HCT116 (cell line): ENCODE measurements at regions not wholly inside any gene's neighbourhood (a gene's known extent, or its start where the extent isn't known, plus 50 kb on each side); places are given as distances from the start of the nearest gene placed in this dataset.

Experiments used
- ATAC-seq: fragments of 200-7000 bp; cut with Tn5 transposase; 2 replicates; pipeline ENCODE4 v1.9.1; 2020; ENCODE audit warnings: mild to moderate bottlenecking, moderate library complexity
- BruUV-seq: library from RNA; stranded (reverse); fragments of 400-500 nt; replicated peaks from 2 replicates; lab custom pipeline; 2021; lab: Mats Ljungman, UMichigan
- CTCF ChIA-PET: fragments of 300-600 bp; sonication (Branson Sonifier 250); formaldehyde crosslinking; loops from one replicate; lab custom pipeline; 2021; ENCODE audit warnings: antibody characterized with exemption; lab: Charles Lee
- POLR2A ChIA-PET: fragments of 300-600, 350-600 bp; sonication (Branson Sonifier 250); formaldehyde crosslinking; loops from one replicate; lab custom pipeline; 2021; ENCODE audit warnings: antibody characterized with exemption; lab: Charles Lee
- RAD21 ChIA-PET, 2 experiments: fragments of 300-600 bp; sonication (Branson Sonifier 250); formaldehyde crosslinking; loops; one replicate each; lab custom pipeline; 2023; ENCODE audit warnings: low total read pairs in 2 of 2; ENCODE audit not compliant: uncharacterized antibody in 2 of 2, unreplicated experiment in 2 of 2, low non-redundant PET in 1 of 2; lab: Charles Lee
- DNase-seq: peaks from one replicate; pipeline ENCODE4 v3.0.0-alpha.2; 2010; ENCODE audit warnings: low read depth, low spot score
- H2AFZ ChIP-seq: fragments of 200-600 bp; shearing (Covaris generic), sonication (generic); 2 replicates; pipeline ENCODE4 v1.6.1; 2017; ENCODE audit warnings: low read depth, mixed run types, mixed read lengths, antibody characterized with exemption, low read length; ENCODE audit not compliant: poor library complexity, severe bottlenecking
- H3K27ac ChIP-seq: 2 replicates; pipeline ENCODE4 v1.5.1; 2012; ENCODE audit warnings: low read depth, low read length
- H3K27me3 ChIP-seq: fragments of 200-600 bp; sonication (generic); 2 replicates; pipeline ENCODE4 v1.6.1; 2016; ENCODE audit warnings: mixed run types, low read length, mixed read lengths; ENCODE audit not compliant: insufficient read depth
- H3K36me3 ChIP-seq, 2 experiments: fragments of 200-500 bp in 1 of 2; fragments of 200-600 bp in 1 of 2; sonication (Bioruptor generic) in 1 of 2; sonication (generic) in 1 of 2; 2 replicates each; pipeline versions ENCODE4 v1.5.1 to v1.6.1; 2014 to 2016; ENCODE audit warnings: low read length in 2 of 2, inconsistent platforms in 1 of 2, mixed read lengths in 1 of 2, mixed run types in 1 of 2; ENCODE audit not compliant: insufficient read depth in 2 of 2, control insufficient read depth in 1 of 2
- H3K4me1 ChIP-seq, 2 experiments: fragments of 200-600 bp in 1 of 2; sonication (generic) in 1 of 2; 2 replicates each; pipeline versions ENCODE4 v1.5.1 to v1.6.1; 2012 to 2017; ENCODE audit warnings: low read length in 2 of 2, inconsistent platforms in 1 of 2, mild to moderate bottlenecking in 1 of 2, mixed read lengths in 1 of 2, mixed run types in 1 of 2, moderate library complexity in 1 of 2; ENCODE audit not compliant: insufficient read depth in 2 of 2, control insufficient read depth in 1 of 2
- H3K4me2 ChIP-seq: fragments of 200-600 bp; sonication (generic); 2 replicates; pipeline ENCODE4 v1.6.1; 2017; ENCODE audit warnings: mixed run types, low read length, mixed read lengths
- H3K4me3 ChIP-seq, 2 experiments: fragments of 200-600 bp in 1 of 2; sonication (generic) in 1 of 2; replicated peaks in 1 of 2; 2 replicates each; pipeline ENCODE4 v1.5.1; 2011 to 2016; ENCODE audit warnings: low read length in 2 of 2, control low read depth in 1 of 2, low read depth in 1 of 2, mild to moderate bottlenecking in 1 of 2, mixed read lengths in 1 of 2, mixed run types in 1 of 2
- H3K79me2 ChIP-seq: fragments of 200-600 bp; sonication (generic); 2 replicates; pipeline ENCODE4 v1.6.1; 2017; ENCODE audit warnings: mild to moderate bottlenecking, mixed run types, low read length, moderate library complexity, mixed read lengths; ENCODE audit not compliant: insufficient read depth
- H3K9ac ChIP-seq: fragments of 200-600 bp; sonication (generic); 2 replicates; pipeline ENCODE4 v1.6.1; 2016; ENCODE audit warnings: low read length, mixed read lengths
- H3K9me2 ChIP-seq: fragments of 200-600 bp; sonication (generic), shearing (Covaris generic); 2 replicates; pipeline ENCODE4 v1.6.1; 2017; ENCODE audit warnings: mixed run types, mild to moderate bottlenecking, moderate library complexity; ENCODE audit not compliant: insufficient read depth
- H3K9me3 ChIP-seq, 2 experiments: fragments of 200-500 bp in 1 of 2; fragments of 200-600 bp in 1 of 2; sonication (Bioruptor generic) in 1 of 2; sonication (generic) in 1 of 2; 2 replicates each; pipeline ENCODE4 v1.6.1; 2014 to 2017; ENCODE audit warnings: low read length in 2 of 2, mixed read lengths in 2 of 2, inconsistent platforms in 1 of 2, low read depth in 1 of 2, mild to moderate bottlenecking in 1 of 2, mixed run types in 1 of 2, moderate library complexity in 1 of 2; ENCODE audit not compliant: control insufficient read depth in 1 of 2, insufficient read depth in 1 of 2
- H4K20me1 ChIP-seq: fragments of 200-600 bp; sonication (generic), shearing (Covaris generic); 2 replicates; pipeline ENCODE4 v1.6.1; 2017; ENCODE audit warnings: mixed run types, mild to moderate bottlenecking, moderate library complexity; ENCODE audit not compliant: insufficient read depth
- ATF3 ChIP-seq: IDR thresholded peaks from 2 replicates; pipeline ENCODE4 v1.6.1; 2012
- CEBPB ChIP-seq: IDR thresholded peaks from 2 replicates; pipeline ENCODE4 v1.6.1; 2012; ENCODE audit warnings: low read depth
- CTCF ChIP-seq, 3 experiments: fragments of 200-600 bp in 1 of 3; sonication (generic) in 1 of 3; IDR thresholded peaks in 2 of 3; conservative IDR thresholded peaks in 1 of 3; 2 replicates each; pipeline ENCODE4 v1.5.1; 2012 to 2017; ENCODE audit warnings: low read depth in 2 of 3, low read length in 2 of 3, antibody characterized with exemption in 1 of 3, borderline replicate concordance in 1 of 3, control low read depth in 1 of 3, mild to moderate bottlenecking in 1 of 3, mixed read lengths in 1 of 3, mixed run types in 1 of 3, moderate library complexity in 1 of 3; ENCODE audit not compliant: insufficient read depth in 1 of 3
- EGR1 ChIP-seq: IDR thresholded peaks from 2 replicates; pipeline ENCODE4 v1.6.1; 2012; ENCODE audit warnings: low read depth
- EZH2 ChIP-seq: fragments of 200-600 bp; sonication (generic); IDR thresholded peaks from 2 replicates; pipeline ENCODE4 v1.6.1; 2017; ENCODE audit warnings: antibody characterized with exemption, mixed run types
- RAD21 ChIP-seq: IDR thresholded peaks from 2 replicates; pipeline ENCODE4 v1.6.1; 2012; ENCODE audit warnings: low read depth, mild to moderate bottlenecking
- SP1 ChIP-seq: IDR thresholded peaks from 2 replicates; pipeline ENCODE4 v1.6.1; 2012; ENCODE audit warnings: low read depth
- SRF ChIP-seq: IDR thresholded peaks from 2 replicates; pipeline ENCODE4 v1.6.1; 2012; ENCODE audit warnings: low read depth
- TCF7L2 ChIP-seq: IDR thresholded peaks from 2 replicates; pipeline ENCODE4 v1.7.0; 2011; ENCODE audit warnings: borderline replicate concordance, inconsistent platforms; ENCODE audit not compliant: insufficient read depth, insufficient read length; ENCODE audit errors: extremely low read depth
- intact Hi-C: fragments of 100-400 bp; cut with micrococcal nuclease; formaldehyde crosslinking; loops from 2 replicates; pipeline ENCODE4 v1.10.0; 2022

- TF ChIP-seq TCF7L2 = no peak
- TF ChIP-seq CTCF (IDR thresholded peaks at IDR 0.05 in 2 of 3, conservative IDR thresholded peaks at IDR 0.05 in 1 of 3; ENCODE audit: borderline replicate concordance in 1 of 3, insufficient read depth in 1 of 3, low read depth in 2 of 3, low read length in 2 of 3) = no peak
- TF ChIP-seq ATF3 = no peak
- TF ChIP-seq CEBPB = no peak
- TF ChIP-seq SRF = no peak
- TF ChIP-seq SP1 = no peak
- TF ChIP-seq EZH2 = no peak
- no peak for TF ChIP-seq EGR1
Measured at GRCh38 chr12:100717733-100718067, 76.9 kb upstream of the ANO4 start (continued).

GRCh38 chr12:100718187-100718586 lies 76.4 kb upstream of the ANO4 start:
- no peaks in the 10 kb centered on the region for H3K27me3 ChIP-seq
- no TSS peak for BruUV-seq
- H4K20me1 ChIP-seq = no peaks in the 10 kb centered on the region
- H3K4me3 ChIP-seq = no peak overlapping the region
- no peaks in the 10 kb centered on the region for H3K36me3 ChIP-seq
- H3K4me1 ChIP-seq = peaks cover 0 to 5% of the 10 kb centered on the region in 2 experiments; a peak in 1 of 4 replicates
- ATAC-seq (no peak), DNase-seq (no peak)
- H3K27ac ChIP-seq = no peak overlapping the region
- H2AFZ ChIP-seq = no peak overlapping the region
- ChIA-PET CTCF (no interaction called here), POLR2A (no interaction called here), RAD21 (no interaction called here)
- TF ChIP-seq RAD21 = no peak
- TF ChIP-seq EGR1 = no peak
- intact Hi-C loops = no loop called here
- no peaks in the 10 kb centered on the region for H3K9me3 ChIP-seq
- no peak overlapping the region for H3K9ac ChIP-seq
- no peaks in the 10 kb centered on the region for H3K79me2 ChIP-seq
- no peaks in the 10 kb centered on the region for H3K9me2 ChIP-seq
- H3K4me2 ChIP-seq = no peak overlapping the region
